GM19099 (cell line): ENCODE measurements at regions not wholly inside any gene's neighbourhood (a gene's known extent, or its start where the extent isn't known, plus 50 kb on each side); places are given as distances from the start of the nearest gene placed in this dataset.

Experiments
- POLR2A ChIP-seq: IDR thresholded peaks from 3 replicates; pipeline ENCODE4 v1.6.1; 2011; ENCODE audit warnings: low read depth; ENCODE audit not compliant: insufficient read length; ENCODE audit errors: extremely low read depth

DNA sequence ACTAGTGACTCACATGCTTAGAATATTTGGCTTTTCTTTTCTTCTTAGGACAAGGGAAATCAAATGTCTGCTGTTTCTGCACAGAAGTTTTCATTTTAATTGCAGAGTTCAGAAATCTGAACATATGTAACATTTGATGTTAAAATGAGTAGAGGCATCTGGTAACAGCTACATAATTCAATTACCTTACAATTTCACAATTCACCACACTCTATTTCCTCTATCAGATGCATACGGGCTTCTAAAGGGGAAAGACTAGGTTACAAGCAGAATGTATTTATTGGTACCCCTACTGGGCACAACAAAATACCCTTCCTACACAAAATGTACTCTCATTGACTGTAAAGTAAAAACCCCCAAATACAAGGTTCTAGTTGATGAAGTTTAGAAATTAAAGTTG lies 176.0 kb downstream of the SOX2 start:
- TF ChIP-seq POLR2A: no peak

DNA sequence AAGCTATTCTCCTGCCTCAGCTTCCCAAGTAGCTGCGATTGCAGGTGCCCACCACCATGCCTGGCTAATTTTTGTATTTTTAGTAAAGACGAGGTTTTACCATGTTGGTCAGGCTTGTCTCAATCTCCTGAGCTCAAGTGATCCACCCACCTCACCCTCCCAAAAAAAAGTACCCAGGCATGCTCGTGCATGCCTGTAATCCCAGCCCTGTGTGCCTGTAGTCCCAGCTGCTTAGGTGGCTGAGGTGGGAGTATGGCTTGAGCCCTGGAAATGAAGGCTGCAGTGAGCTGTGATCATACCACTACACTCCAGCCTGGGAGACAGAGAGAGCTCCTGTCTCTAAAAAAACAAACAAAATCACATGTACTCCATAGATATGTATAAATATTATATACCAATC lies 176.5 kb downstream of the SOX2 start:
- no peak for TF ChIP-seq POLR2A

GRCh38 chr3:181892848-181893247 lies 181.1 kb downstream of the SOX2 start:
- no peak for TF ChIP-seq POLR2A

DNA sequence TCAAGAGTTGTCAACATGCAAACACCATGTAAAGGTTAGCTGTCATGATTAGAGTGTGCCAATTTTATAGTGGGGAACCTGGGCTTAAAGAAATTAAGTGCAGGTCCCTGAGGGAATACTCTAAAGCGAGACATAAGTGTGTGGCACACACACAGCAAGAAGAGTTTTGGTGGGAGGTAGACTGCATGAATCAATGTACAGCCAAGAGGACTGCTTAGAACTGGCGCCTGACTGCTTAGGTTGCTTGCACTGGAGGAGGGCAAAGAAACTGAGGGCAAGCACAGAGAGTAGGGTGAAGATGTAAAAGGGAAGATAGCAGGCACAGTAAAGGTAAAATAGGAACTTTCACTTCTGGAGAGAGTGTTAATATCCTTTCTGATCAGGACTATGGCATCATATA lies 184.9 kb downstream of the SOX2 start:
- TF ChIP-seq POLR2A: no peak

GRCh38 chr3:181899702-181900101 lies 188.0 kb downstream of the SOX2 start:
- no peak for TF ChIP-seq POLR2A

- TF ChIP-seq POLR2A: no peak
Observed at GRCh38 chr3:181901626-181902025, 189.9 kb downstream of the SOX2 start.

DNA sequence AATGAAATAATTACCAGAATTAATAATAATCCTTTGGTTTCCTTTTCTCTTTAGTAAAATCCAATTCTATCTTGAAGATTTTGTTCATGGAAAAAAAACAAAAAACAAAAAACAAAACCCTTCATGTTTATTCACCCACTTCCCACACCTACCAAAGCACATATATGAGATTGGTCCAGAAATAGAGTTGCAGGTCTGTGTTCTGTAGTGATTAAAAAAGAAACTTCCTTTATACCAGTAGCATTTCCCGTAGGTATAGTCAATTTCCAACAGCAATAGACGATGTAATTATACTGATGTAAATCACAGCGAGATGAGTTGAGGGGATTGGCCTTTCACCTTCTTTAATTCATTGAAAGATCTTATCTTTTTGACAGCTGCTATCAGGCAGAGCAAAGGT lies 194.6 kb downstream of the SOX2 start:
- no peak for TF ChIP-seq POLR2A

DNA sequence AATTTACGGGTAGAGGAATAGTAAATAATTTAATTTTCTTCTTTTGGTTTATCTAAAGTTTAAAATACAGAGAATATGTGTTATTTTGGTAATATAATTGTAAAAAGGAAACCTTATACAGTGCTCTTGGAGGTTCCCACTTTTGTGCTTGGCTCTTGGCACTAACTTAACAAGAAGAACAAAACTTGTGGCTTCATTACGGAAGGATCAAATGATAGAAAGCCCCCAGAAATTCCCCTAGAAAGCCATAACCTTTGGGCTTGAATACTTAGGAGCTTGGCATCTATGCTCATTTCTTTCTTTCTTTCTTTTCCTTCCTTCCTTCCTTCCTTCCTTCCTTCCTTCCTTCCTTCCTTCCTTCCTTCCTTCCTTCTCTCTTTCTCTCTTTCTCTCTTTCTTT lies 197.5 kb downstream of the SOX2 start:
- TF ChIP-seq POLR2A: no peak

DNA sequence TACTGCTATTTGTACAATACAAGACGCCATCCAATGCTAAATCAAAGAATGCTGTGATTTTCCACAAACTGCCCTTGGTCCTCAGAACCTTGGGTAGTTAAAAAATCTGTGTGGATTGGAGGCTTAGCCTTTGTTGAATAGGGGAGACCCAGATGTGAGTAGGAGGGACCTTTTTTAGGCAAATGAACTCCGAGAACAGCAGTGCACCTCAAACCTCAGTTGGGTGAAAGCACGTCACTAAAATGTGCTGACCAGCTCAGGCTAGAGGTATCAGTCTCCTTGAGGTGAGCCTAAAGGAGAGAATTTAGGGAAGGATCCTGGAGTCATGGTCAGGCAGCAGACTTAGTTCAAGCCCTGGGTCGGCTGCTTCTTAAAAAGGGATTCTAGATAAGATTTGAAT lies 200.7 kb downstream of the SOX2 start:
- TF ChIP-seq POLR2A: no peak

- no peak for TF ChIP-seq POLR2A
Observed at GRCh38 chr3:181913254-181913653, 201.5 kb downstream of the SOX2 start.

DNA sequence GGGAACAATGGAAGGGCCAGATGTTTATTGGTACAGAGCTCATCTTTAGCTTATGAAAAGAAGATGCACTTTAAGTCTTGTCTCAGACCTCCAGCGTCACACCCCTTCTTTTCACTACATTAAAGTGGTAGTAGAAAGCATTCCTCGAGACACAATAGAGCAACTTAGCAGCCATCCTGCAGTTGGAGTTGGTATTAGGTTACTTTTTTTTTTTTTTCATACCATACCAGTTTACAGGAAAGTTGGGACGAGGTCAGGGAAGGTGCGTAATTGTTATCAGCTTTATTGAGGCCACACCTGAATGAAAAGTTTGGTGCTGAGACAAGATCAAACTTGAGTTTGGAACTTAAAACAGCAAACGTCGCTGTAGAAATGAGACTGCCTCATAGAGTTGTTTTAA lies 203.8 kb downstream of the SOX2 start:
- TF ChIP-seq POLR2A: no peak

GRCh38 chr3:181916013-181916412 lies 204.3 kb downstream of the SOX2 start:
- no peak for TF ChIP-seq POLR2A

- TF ChIP-seq POLR2A: no peak
Observed at GRCh38 chr3:181917027-181917426, 205.3 kb downstream of the SOX2 start.

- no peak for TF ChIP-seq POLR2A
Observed at GRCh38 chr3:181919375-181919774, 207.7 kb downstream of the SOX2 start.

GRCh38 chr3:181920409-181920808 lies 208.7 kb downstream of the SOX2 start:
- TF ChIP-seq POLR2A: no peak

DNA sequence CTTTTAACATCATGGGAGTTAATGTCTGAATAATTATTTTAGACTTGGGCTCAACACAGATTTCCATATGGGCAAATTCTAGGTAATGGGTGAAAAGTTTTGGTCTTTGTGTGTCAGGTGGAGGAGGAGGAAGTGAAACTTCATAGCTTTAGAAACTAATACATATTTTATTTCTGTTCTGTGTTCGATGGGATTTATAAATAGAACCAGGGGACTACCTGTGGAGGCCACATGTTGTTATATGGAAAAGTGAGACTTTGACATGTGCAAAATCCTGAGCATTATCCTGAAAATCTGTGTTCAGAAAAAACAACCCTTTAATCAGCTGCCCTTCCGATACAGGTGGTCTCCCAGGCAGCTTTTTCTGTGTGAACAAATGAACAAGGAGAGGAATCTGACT lies 209.5 kb downstream of the SOX2 start:
- no peak for TF ChIP-seq POLR2A

GRCh38 chr3:181929501-181929900 lies 217.8 kb downstream of the SOX2 start:
- no peak for TF ChIP-seq POLR2A

GRCh38 chr3:181930105-181930504 lies 218.4 kb downstream of the SOX2 start:
- no peak for TF ChIP-seq POLR2A
